ENCODE measurements at regions not wholly inside any gene's neighbourhood (a gene's known extent, or its start where the extent isn't known, plus 50 kb on each side); places are given as distances from the start of the nearest gene placed in this dataset.

- no peak for DNase-seq (ENCODE audit: low read depth)
Measured at GRCh38 chr4:1495416-1496115, 89.3 kb upstream of the NKX1-1 start.

- no peak for DNase-seq (ENCODE audit: low read depth)
Measured at GRCh38 chr4:1494416-1495315, 88.4 kb upstream of the NKX1-1 start.

- DNase-seq (ENCODE audit: low read depth) = no peak
Measured at GRCh38 chr4:1493540-1494287, 87.5 kb upstream of the NKX1-1 start.

GRCh38 chr4:1492651-1493539 is 86.7 kb upstream of the NKX1-1 start:
- no peak for DNase-seq (ENCODE audit: low read depth)

- DNase-seq (ENCODE audit: low read depth) = no peak
Measured at GRCh38 chr4:1492142-1492457, 85.9 kb upstream of the NKX1-1 start.

- no peak for DNase-seq (ENCODE audit: low read depth)
Measured at GRCh38 chr4:1491328-1492141, 85.3 kb upstream of the NKX1-1 start.

- no peak for DNase-seq (ENCODE audit: low read depth)
Measured at GRCh38 chr4:1490654-1491327, 84.5 kb upstream of the NKX1-1 start.

- DNase-seq (ENCODE audit: low read depth) = no peak
Measured at GRCh38 chr4:1490011-1490653, 83.9 kb upstream of the NKX1-1 start.

GRCh38 chr4:1489639-1489995 is 83.4 kb upstream of the NKX1-1 start:
- DNase-seq (ENCODE audit: low read depth) = no peak

- no peak for DNase-seq (ENCODE audit: low read depth)
Measured at GRCh38 chr4:1488831-1489638, 82.8 kb upstream of the NKX1-1 start.

GRCh38 chr4:1488357-1488756 is 82.1 kb upstream of the NKX1-1 start:
- DNase-seq (ENCODE audit: low read depth) = no peak

- no peak for DNase-seq (ENCODE audit: low read depth)
Measured at GRCh38 chr4:1487761-1488160, 81.5 kb upstream of the NKX1-1 start.

- no peak for DNase-seq (ENCODE audit: low read depth)
Measured at GRCh38 chr4:1487106-1487505, 80.9 kb upstream of the NKX1-1 start.

GRCh38 chr4:1485280-1485679 is 79.0 kb upstream of the NKX1-1 start:
- no peak for DNase-seq (ENCODE audit: low read depth)

- DNase-seq (ENCODE audit: low read depth) = no peak
Measured at GRCh38 chr4:1480720-1481119, 74.5 kb upstream of the NKX1-1 start.

GRCh38 chr4:1479454-1479853 is 73.2 kb upstream of the NKX1-1 start:
- no peak for DNase-seq (ENCODE audit: low read depth)

GRCh38 chr4:1478766-1479355 is 72.6 kb upstream of the NKX1-1 start:
- no peak for DNase-seq (ENCODE audit: low read depth)

GRCh38 chr4:1477045-1477840 is 71.0 kb upstream of the NKX1-1 start:
- no peak for DNase-seq (ENCODE audit: low read depth)

All from activated gamma-delta T cell treated with anti-CD3 and anti-CD28 coated beads, Interleukin-2, amount 50 U/mL, for 16 hours (primary cell).